ENCODE measurements at regions not wholly inside any gene's neighbourhood (a gene's known extent, or its start where the extent isn't known, plus 50 kb on each side); places are given as distances from the start of the nearest gene placed in this dataset.

DNA sequence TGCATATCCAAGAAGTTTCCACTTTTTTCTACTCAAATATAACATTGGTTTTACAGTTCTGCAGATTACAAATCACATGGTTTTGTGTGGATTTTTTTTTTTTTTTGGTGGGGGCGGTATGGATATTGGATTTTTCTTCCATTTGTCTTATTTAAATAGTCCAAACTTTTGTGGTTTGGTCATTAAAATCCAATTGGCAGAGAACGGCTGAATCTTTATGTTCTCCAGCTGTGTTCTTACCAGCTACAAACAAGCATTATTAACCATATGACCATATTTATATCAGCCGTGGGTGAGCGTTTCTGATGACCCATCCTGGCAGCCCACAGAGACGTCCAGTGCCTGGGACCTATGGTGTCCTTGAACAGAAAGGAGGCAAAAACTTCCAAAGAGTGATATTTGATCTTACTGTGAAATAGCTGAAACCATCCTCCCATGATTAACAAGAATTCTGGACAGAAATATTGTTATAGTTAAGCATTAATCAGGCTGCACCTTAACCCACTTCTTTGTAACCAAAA is 200.4 kb downstream of the LYPLAL1 start:
- Mint-ChIP-seq H3K27me3 (ENCODE audit: low read depth) (no peaks in the 10 kb centered on the region), H3K27ac (no peak overlapping the region), H3K4me1 (ENCODE audit: low read depth) (no peaks in the 10 kb centered on the region), H3K4me3 (no peak overlapping the region), H3K36me3 (ENCODE audit: low read depth) (no peaks in the 10 kb centered on the region), H3K9me3 (no peaks in the 10 kb centered on the region)
- DNase-seq (ENCODE audit: low spot score), result no peak

DNA sequence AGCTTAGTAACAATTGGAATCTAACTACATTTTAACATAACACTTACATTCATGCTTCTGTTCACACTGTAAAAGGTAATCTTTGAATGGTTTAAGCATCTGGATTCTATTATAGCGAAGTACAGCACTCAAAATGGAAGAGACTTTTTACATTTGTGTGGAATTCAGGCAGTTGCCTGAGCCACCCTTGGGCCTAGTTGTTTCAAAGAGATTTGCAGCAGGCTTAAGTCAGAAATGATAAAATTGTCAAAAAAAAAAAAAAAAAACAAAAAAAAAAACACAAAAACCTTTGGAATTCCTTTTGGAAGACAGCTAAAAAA is 199.9 kb downstream of the LYPLAL1 start:
- Mint-ChIP-seq H3K9me3 (no peaks in the 10 kb centered on the region), H3K27me3 (ENCODE audit: low read depth) (no peaks in the 10 kb centered on the region), H3K4me3 (no peak overlapping the region), H3K27ac (no peak overlapping the region), H3K36me3 (ENCODE audit: low read depth) (no peaks in the 10 kb centered on the region), H3K4me1 (ENCODE audit: low read depth) (no peaks in the 10 kb centered on the region)
- DNase-seq (ENCODE audit: low spot score), result no peak

DNA sequence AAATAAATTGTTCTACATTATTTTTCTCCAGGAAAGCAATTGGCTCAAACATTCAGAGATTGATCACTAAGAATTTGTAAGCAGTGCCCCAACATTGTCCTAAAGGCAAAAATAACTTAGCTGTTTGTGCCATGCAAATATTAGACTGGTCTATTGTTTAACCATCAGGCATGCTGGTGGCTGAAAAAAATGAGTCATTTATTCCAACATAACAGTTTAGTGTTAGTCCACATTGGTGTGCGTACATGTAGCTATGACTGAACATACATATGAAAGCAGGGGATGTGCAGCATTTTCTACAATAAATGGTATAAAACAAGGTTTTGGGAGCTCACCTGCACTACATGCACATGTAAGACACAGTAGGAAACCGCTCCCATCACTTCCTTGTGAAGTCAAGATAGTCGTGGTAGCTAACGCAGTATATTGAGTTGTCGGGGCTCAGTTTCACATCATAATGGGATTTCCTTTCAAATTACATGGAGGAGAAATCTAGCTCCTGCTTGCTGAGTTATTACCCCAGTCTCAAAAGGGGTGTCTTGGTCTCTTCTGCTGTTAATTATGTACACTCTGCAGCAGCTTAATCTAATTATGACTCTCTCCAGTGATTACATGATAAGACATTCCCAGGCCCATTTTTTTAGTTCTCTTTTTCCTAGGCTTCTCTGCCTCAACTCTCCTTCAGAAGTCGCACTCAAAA is 199.4 kb downstream of the LYPLAL1 start:
- Mint-ChIP-seq H3K4me3 (no peak overlapping the region), H3K27ac (no peak overlapping the region), H3K4me1 (ENCODE audit: low read depth) (no peaks in the 10 kb centered on the region), H3K27me3 (ENCODE audit: low read depth) (no peaks in the 10 kb centered on the region), H3K9me3 (no peaks in the 10 kb centered on the region), H3K36me3 (ENCODE audit: low read depth) (no peaks in the 10 kb centered on the region)
- DNase-seq (ENCODE audit: low spot score), result no peak

DNA sequence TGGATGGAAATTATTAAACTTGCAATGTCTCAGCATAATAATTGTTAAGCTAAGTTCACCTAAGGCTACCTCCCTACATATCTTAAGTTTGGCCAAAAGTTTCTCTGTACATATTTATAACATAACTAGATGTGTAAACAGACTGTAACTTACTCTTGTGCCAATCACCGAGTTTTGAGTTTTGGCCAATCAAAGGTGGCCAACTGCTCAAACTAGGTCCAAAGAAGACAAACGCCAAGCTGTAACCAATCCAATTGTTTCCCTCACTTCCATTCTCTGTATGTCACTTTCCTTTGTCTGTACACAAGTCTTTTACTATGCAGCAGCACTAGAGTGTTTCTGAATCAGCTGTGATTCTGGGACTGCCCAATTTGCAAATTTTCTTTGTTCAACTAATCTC is 197.8 kb downstream of the LYPLAL1 start:
- no peak overlapping the region for H3K4me3 Mint-ChIP-seq
- H3K4me1 Mint-ChIP-seq (ENCODE audit: low read depth), result no peaks in the 10 kb centered on the region
- no peak for DNase-seq (ENCODE audit: low spot score)
- H3K27ac Mint-ChIP-seq, result no peak overlapping the region
- H3K27me3 Mint-ChIP-seq (ENCODE audit: low read depth), result no peaks in the 10 kb centered on the region
- no peaks in the 10 kb centered on the region for H3K9me3 Mint-ChIP-seq
- no peaks in the 10 kb centered on the region for H3K36me3 Mint-ChIP-seq (ENCODE audit: low read depth)

DNA sequence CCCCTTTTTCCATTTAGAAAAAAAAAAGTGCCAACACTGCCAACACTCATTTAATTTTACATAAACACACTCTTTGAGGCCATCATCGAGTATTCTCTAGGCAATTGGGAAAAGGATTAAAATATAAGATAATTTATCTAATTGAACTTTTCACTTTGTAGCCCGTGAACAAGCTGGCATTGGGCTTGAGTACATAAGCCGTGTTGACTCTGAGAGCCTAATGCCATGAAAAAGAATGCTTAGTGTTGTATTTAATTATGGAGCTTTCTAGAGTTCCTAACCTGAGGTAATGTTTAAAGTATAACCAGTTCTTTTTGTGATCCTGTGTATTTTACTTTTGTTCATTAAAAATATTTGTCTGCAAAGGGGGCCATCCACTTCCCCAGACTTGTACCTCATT is 193.8 kb downstream of the LYPLAL1 start:
- no peaks in the 10 kb centered on the region for H3K36me3 Mint-ChIP-seq (ENCODE audit: low read depth)
- peaks cover 2% of the 10 kb centered on the region for H3K27me3 Mint-ChIP-seq (ENCODE audit: low read depth)
- H3K9me3 Mint-ChIP-seq, result no peaks in the 10 kb centered on the region
- DNase-seq (ENCODE audit: low spot score), result no peak
- no peak overlapping the region for H3K27ac Mint-ChIP-seq
- H3K4me1 Mint-ChIP-seq (ENCODE audit: low read depth), result no peaks in the 10 kb centered on the region
- H3K4me3 Mint-ChIP-seq, result no peak overlapping the region

DNA sequence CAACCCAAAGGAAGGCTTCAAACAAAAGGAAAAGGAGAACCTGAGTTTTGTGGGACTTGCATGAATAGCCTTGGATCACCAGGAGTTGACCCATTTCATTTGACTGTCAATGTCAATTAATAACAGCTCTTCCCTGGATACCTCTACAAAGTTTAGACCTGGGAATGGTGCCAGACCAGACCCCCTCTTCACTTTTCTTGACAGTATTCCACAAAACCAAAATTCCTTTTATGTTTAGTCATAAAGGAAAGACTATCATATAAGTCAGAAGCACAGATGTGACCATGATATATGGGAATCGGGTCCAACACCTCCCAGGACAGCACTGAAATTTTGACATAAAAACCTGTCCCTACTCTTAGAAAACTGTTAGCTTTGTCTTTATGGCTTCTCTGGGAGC is 191.8 kb downstream of the LYPLAL1 start:
- H3K9me3 Mint-ChIP-seq, result no peaks in the 10 kb centered on the region
- no peaks in the 10 kb centered on the region for H3K36me3 Mint-ChIP-seq (ENCODE audit: low read depth)
- H3K4me1 Mint-ChIP-seq (ENCODE audit: low read depth), result no peaks in the 10 kb centered on the region
- H3K27me3 Mint-ChIP-seq (ENCODE audit: low read depth), result peaks cover 5% of the 10 kb centered on the region
- no peak overlapping the region for H3K27ac Mint-ChIP-seq
- no peak overlapping the region for H3K4me3 Mint-ChIP-seq
- no peak for DNase-seq (ENCODE audit: low spot score)

DNA sequence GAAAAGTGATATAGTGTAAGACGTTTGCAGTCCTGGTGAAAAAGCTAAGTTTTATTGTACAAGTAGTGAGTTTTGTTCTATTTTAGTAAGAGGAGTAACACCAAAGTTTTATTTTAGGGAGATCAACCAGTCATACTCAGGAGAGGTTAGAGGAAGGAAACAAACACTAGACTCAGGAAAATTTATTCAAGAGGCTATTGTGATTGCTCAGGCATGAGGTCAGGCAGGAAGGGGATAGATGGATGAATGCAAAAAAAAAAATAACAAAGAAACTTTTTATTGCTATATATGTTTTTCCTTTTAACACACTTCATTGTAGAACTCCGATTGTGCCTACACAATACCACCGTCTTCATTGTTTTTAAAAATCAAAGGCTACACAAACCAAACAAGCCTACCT is 189.0 kb downstream of the LYPLAL1 start:
- Mint-ChIP-seq H3K27ac (no peak overlapping the region), H3K4me3 (no peak overlapping the region), H3K4me1 (ENCODE audit: low read depth) (no peaks in the 10 kb centered on the region), H3K9me3 (no peaks in the 10 kb centered on the region), H3K27me3 (ENCODE audit: low read depth) (peaks cover 8% of the 10 kb centered on the region), H3K36me3 (ENCODE audit: low read depth) (no peaks in the 10 kb centered on the region)
- DNase-seq (ENCODE audit: low spot score), result no peak

DNA sequence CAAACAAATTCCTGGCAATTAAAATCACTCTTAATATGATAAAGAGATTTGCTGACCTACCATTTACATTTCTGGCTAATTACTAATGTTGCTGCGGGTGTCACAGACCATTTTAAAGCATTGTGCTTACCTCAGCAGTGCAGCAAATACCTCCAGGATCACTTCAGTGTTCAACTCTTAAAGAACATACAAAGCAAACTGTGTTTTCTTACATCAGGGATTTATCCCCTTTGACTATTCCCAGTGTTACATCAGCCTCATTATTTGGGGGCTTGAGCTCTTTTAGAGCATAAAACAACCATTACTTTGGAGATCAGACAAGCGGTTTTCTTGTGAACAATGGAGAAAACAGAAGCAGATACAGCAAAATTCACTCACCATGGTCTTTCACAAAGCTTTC is 185.4 kb downstream of the LYPLAL1 start:
- Mint-ChIP-seq H3K36me3 (ENCODE audit: low read depth) (no peaks in the 10 kb centered on the region), H3K4me3 (no peak overlapping the region), H3K4me1 (ENCODE audit: low read depth) (no peaks in the 10 kb centered on the region), H3K27ac (no peak overlapping the region), H3K9me3 (no peaks in the 10 kb centered on the region), H3K27me3 (ENCODE audit: low read depth) (peaks cover 6% of the 10 kb centered on the region)
- DNase-seq (ENCODE audit: low spot score), result no peak

DNA sequence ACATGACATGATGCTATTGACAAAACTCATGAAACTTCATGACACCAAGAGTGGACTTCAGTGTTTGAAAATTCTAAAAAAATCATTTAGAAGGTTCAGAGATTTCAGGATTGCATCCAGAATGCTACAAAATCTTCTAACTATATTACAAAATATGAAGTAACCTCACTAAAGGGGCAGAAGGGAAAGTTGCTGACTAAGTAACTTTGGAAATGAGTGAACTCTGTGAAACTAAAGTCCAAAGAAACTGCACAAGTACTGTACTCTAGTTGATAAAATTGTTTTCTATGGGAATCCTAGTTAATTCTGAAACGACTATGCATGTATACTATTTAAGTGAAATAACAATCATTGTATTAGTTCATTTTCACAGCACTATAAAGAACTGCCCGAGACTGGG is 184.4 kb downstream of the LYPLAL1 start:
- Mint-ChIP-seq H3K4me1 (ENCODE audit: low read depth) (no peaks in the 10 kb centered on the region), H3K4me3 (no peak overlapping the region), H3K9me3 (no peaks in the 10 kb centered on the region), H3K27me3 (ENCODE audit: low read depth) (peaks cover 6% of the 10 kb centered on the region), H3K36me3 (ENCODE audit: low read depth) (no peaks in the 10 kb centered on the region), H3K27ac (no peak overlapping the region)
- no peak for DNase-seq (ENCODE audit: low spot score)

DNA sequence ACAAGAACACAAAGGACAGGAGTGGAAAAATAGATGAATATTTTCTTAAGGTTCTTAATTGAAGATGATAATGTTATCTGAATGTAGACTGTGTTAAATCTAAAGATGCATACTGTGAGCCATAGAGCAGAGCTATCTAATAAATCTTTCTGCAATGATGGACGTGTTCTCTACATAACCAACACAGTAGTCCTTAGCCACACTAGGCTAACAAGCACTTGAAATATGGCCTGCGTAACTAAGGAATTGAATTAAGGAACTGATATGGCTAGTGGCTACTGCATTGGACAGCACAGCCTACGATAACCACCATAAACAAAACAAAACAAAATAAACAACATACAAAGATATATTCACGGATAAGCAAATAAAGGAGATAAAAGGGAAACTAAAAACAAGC is 181.3 kb downstream of the LYPLAL1 start:
- no peak overlapping the region for H3K27ac Mint-ChIP-seq
- H3K27me3 Mint-ChIP-seq (ENCODE audit: low read depth), result no peaks in the 10 kb centered on the region
- no peaks in the 10 kb centered on the region for H3K9me3 Mint-ChIP-seq
- no peaks in the 10 kb centered on the region for H3K36me3 Mint-ChIP-seq (ENCODE audit: low read depth)
- no peaks in the 10 kb centered on the region for H3K4me1 Mint-ChIP-seq (ENCODE audit: low read depth)
- no peak for DNase-seq (ENCODE audit: low spot score)
- no peak overlapping the region for H3K4me3 Mint-ChIP-seq

DNA sequence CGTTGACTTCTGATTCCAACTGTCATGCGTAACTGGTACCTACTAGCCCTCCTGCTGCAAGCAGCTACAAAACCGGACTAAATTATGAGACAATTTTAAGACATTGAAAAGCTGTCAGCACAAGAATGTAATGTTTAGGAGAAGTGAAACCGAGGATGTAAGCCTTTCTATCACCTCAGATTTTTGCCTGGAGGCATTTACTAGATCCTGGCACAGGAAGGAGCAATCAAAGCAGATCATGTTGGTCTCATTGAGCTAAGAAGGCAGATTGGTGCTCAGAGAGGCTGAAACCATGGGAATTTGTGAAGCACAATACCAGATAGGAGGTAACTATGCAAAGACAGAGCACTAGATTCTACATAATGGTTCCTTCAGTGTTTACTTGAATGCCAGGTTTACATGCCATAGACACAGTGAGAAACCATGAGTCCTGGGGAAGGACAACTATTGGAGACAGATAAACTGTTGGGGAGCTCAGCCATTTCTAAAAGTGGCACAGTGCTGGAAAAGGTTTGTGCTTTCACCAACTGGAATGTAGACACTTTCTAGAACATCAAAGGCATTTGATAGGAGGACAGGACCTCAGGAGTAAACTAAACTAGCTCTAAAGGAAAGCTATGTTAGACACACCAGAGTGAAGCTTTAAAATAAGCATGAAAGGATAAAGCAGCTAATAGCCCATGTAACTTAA is 179.4 kb downstream of the LYPLAL1 start:
- DNase-seq (ENCODE audit: low spot score), result no peak
- Mint-ChIP-seq H3K4me1 (ENCODE audit: low read depth) (no peaks in the 10 kb centered on the region), H3K27me3 (ENCODE audit: low read depth) (no peaks in the 10 kb centered on the region), H3K4me3 (no peak overlapping the region), H3K27ac (no peak overlapping the region), H3K36me3 (ENCODE audit: low read depth) (no peaks in the 10 kb centered on the region), H3K9me3 (no peaks in the 10 kb centered on the region)

DNA sequence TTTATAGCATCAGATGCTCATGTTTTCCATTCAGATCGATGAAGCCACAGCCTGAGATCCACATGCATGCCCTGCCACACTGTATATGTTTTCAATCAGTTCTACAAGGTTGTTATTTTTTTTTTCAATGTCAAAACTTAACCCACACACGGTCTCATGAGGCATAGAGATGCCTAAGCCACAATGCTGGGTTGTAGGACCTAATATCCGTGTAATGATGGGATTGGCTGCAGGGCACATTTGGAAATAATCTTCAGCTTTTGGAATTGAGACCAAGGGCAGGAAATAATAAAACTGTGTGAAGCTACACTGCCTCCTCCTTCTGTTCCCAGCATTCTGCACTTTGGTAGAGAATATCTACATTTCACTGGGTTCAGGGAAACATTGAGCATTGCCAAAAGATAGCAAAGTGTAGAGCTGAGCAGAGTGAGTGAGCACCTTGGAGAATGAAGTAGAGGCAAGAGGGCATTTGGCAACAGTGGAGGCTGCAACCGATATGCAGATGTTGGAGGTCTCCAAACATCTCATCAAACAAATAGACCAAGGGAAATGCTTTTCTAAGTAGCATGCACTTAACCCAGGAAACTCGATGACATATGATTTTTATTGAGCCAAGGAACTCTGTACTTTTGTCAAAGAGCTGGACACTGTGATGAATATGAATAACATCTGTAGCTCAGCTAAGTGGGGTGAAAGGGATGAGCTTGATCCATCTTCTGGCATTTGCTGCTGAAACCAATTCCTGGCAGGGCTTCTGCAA is 176.7 kb downstream of the LYPLAL1 start:
- no peak for DNase-seq (ENCODE audit: low spot score)

DNA sequence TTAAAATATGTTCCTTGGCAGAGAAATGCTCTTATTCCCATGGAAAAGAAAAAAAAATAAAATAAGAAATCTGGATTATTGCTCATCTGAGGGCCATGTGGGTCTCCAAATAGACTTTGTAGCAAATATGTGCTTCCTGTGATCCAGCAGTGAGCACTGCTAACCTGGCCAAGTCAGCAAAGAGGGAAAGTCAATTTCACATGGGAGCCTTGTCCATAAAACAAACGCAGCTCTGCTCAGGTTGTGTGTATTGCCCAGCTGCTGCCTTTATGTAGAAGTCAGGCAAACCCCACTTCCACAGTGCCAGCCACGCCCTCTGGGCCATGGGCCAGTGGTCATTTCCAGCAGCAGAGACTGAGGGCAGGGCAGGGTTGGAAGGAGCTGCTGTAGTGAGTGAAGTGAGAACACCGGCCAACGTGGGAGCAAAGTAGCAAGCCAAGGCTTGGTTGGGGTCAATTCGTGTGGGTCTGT is 174.3 kb downstream of the LYPLAL1 start:
- peaks cover 20% of the 10 kb centered on the region for H3K9me3 Mint-ChIP-seq
- H3K36me3 Mint-ChIP-seq (ENCODE audit: low read depth), result no peaks in the 10 kb centered on the region
- no peaks in the 10 kb centered on the region for H3K27me3 Mint-ChIP-seq (ENCODE audit: low read depth)
- no peak for DNase-seq (ENCODE audit: low spot score)
- H3K4me1 Mint-ChIP-seq (ENCODE audit: low read depth), result no peaks in the 10 kb centered on the region
- no peak overlapping the region for H3K4me3 Mint-ChIP-seq
- H3K27ac Mint-ChIP-seq, result no peak overlapping the region

More for the DNA sequence above, 176.7 kb downstream of the LYPLAL1 start:
- H3K4me3 Mint-ChIP-seq, result no peak overlapping the region
- H3K36me3 Mint-ChIP-seq (ENCODE audit: low read depth), result no peaks in the 10 kb centered on the region
- peaks cover 18% of the 10 kb centered on the region for H3K9me3 Mint-ChIP-seq
- no peaks in the 10 kb centered on the region for H3K4me1 Mint-ChIP-seq (ENCODE audit: low read depth)
- H3K27me3 Mint-ChIP-seq (ENCODE audit: low read depth), result no peaks in the 10 kb centered on the region
- no peak overlapping the region for H3K27ac Mint-ChIP-seq

DNA sequence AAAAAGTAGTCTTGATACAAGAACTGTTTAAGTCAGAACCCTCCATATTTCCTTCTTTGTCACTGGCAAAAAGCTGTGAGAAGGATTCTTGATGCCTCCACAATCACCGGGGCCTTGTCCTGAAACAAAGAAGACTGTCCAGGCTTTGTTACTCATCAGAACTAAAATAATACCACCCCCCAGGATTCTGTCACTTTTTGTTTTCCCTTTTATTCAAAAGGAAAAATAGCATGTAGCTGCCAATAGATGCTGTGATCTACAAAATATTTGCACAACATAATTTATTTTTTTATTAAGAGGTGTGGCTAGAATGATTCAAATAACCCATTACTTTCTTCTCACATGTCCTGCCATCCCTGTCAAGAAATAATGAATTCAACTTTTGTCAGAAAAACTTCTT is 173.7 kb downstream of the LYPLAL1 start:
- Mint-ChIP-seq H3K4me3 (no peak overlapping the region), H3K4me1 (ENCODE audit: low read depth) (no peaks in the 10 kb centered on the region), H3K27ac (no peak overlapping the region), H3K9me3 (peaks cover 20% of the 10 kb centered on the region), H3K36me3 (ENCODE audit: low read depth) (no peaks in the 10 kb centered on the region), H3K27me3 (ENCODE audit: low read depth) (no peaks in the 10 kb centered on the region)
- DNase-seq (ENCODE audit: low spot score), result no peak

Data from T-helper 2 cell treated with Interferon-gamma antibody and Interleukin-4, amounts not matched to agents 5 μg/mL and 100 μg/mL, for 36 hours (primary cell).